NCI-H1436 (cell line): ENCODE measurements at regions not wholly inside any gene's neighbourhood (a gene's known extent, or its start where the extent isn't known, plus 50 kb on each side); places are given as distances from the start of the nearest gene placed in this dataset.

Source experiments
- DNase-seq: peaks from one replicate; lab custom pipeline; 2025; lab: John Stamatoyannopoulos, UW

GRCh38 chr16:50996166-50996829 is 154.8 kb downstream of the SALL1 start:
- DNase-seq = no peak

- no peak for DNase-seq
Measured at GRCh38 chr16:50994995-50995394, 156.1 kb downstream of the SALL1 start.

GRCh38 chr16:50992350-50993032 is 158.6 kb downstream of the SALL1 start:
- no peak for DNase-seq

- DNase-seq = no peak
Measured at GRCh38 chr16:50991436-50991835, 159.6 kb downstream of the SALL1 start.

GRCh38 chr16:50991006-50991405 is 160.1 kb downstream of the SALL1 start:
- no peak for DNase-seq

- no peak for DNase-seq
Measured at GRCh38 chr16:50989047-50989446, 162.0 kb downstream of the SALL1 start.

GRCh38 chr16:50988441-50988840 is 162.6 kb downstream of the SALL1 start:
- no peak for DNase-seq

- DNase-seq = no peak
Measured at GRCh38 chr16:50986453-50986852, 164.6 kb downstream of the SALL1 start.

- no peak for DNase-seq
Measured at GRCh38 chr16:50985733-50986132, 165.3 kb downstream of the SALL1 start.

GRCh38 chr16:50984688-50985087 is 166.4 kb downstream of the SALL1 start:
- DNase-seq = no peak

- no peak for DNase-seq
Measured at GRCh38 chr16:50982808-50983207, 168.3 kb downstream of the SALL1 start.

- DNase-seq = no peak
Measured at GRCh38 chr16:50981951-50982350, 169.1 kb downstream of the SALL1 start.

GRCh38 chr16:50980666-50981065 is 170.4 kb downstream of the SALL1 start:
- no peak for DNase-seq

GRCh38 chr16:50979806-50980620 is 171.1 kb downstream of the SALL1 start:
- DNase-seq = no peak

GRCh38 chr16:50977138-50977537 is 173.9 kb downstream of the SALL1 start:
- no peak for DNase-seq

GRCh38 chr16:50974438-50975036 is 176.5 kb downstream of the SALL1 start:
- no peak for DNase-seq

GRCh38 chr16:50972876-50973275 is 178.2 kb downstream of the SALL1 start:
- no peak for DNase-seq

- no peak for DNase-seq
Measured at GRCh38 chr16:50970281-50970680, 180.8 kb downstream of the SALL1 start.

GRCh38 chr16:50967827-50968612 is 183.1 kb downstream of the SALL1 start:
- no peak for DNase-seq

- no peak for DNase-seq
Measured at GRCh38 chr16:50964491-50964890, 186.6 kb downstream of the SALL1 start.

- no peak for DNase-seq
Measured at GRCh38 chr16:50961952-50962351, 189.1 kb downstream of the SALL1 start.
